NCI-H146 (cell line): ENCODE measurements at regions not wholly inside any gene's neighbourhood (a gene's known extent, or its start where the extent isn't known, plus 50 kb on each side); places are given as distances from the start of the nearest gene placed in this dataset.
"Not testable (repeated sequence)": the region's sequence is repeated elsewhere in the genome, so short reads cannot be mapped to it uniquely, and the experiment has no call there.

ENCODE experiments used
- DNase-seq: peaks from one replicate; lab custom pipeline; 2025; lab: John Stamatoyannopoulos, UW

DNA sequence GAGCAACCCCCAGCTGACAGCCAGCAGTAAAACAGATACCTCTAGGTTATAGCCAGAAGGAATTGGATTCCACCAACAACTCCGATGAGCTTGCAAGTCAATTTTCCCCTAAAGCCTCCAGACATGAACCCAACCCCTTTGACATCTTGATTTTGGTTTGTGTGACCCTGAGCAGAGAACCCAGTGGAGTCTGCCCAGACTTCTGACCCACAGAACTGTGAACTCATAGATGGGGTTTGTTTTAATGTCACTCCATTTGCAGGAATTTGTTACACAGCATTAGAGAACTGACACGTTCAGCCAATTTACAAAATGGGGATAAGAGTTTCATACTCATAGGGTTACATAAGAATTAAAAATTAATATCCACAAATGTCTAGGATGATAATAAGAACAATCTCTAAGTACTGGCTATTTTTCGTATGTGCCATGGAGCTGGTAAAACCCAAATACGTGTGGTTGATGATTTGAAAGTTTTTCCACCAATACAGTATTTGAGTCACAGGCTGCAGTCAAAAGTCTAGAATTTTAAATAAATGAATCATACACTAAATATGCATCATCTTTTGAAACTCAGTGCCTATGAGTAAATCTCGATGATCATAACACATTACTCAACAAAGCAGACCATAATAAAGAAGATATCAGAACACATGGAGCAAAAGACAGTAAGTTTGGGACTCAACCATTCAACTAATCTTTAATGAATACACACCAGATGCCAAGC lies 380.0 kb downstream of the ANAPC1 start:
- DNase-seq, result not testable (repeated sequence)

DNA sequence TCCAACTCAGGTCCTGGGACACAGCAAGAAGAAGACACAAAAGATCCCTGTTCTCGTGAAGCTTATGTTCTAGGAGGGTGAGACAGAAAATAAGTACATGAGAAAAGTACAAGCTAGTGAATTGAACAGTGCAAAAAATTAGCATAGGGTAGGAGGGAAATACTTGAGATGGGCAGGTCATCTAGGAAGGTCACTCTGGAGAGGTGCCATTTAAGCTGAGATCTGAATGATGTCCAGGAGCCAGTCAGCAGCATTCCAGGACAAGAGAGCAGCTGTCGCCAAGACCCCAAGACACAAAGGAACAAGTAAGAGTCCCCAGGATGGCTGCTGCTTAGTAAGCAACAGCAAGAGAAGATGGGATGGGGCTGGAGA lies 379.4 kb downstream of the ANAPC1 start:
- DNase-seq, result not testable (repeated sequence)

- not testable (repeated sequence) for DNase-seq
These were observed 378.7 kb downstream of the ANAPC1 start for GRCh38 chr2:111505267-111505666.

- DNase-seq, result not testable (repeated sequence)
These were observed 377.1 kb downstream of the ANAPC1 start for GRCh38 chr2:111506936-111507335.

GRCh38 chr2:111509225-111509869 lies 374.6 kb downstream of the ANAPC1 start:
- not testable (repeated sequence) for DNase-seq

DNA sequence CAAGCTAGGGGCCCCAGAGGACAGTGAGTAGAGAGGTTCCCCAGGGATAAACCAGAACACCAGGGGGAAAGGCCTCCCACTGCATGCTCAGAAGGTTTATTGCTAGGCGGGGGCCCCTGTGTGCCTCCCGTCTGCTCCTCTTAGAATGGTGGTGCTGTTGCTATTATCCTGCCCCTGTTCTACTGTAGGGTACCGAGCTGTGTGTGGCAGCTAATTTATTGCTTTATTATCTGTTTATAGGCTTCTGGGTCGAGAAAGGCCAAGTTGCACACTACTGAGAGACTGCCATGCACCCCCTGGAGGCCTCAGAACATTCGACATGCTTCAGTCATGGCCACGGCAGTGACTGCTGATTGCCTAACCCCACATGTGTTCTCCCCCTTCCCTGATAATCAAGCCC lies 373.6 kb downstream of the ANAPC1 start:
- not testable (repeated sequence) for DNase-seq

DNA sequence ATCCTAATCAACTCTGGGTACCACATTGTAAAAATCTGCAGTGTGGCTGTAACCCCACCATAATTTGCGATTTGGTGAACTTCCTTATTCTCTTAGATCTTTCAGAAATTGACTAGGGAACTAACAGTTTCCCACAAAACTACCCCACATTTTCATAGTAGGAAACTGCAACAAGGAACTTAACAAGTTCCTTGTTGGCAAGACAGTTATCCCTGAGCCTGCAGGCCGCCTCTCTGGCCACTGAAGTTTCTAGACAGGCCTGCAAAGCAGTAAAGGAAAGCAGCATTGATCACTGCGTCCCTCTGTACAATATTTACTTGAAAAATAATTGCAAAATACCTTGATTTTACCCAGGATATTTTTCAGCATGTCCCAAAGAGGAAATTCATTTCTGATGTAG lies 372.9 kb downstream of the ANAPC1 start:
- not testable (repeated sequence) for DNase-seq

GRCh38 chr2:111512378-111512777 lies 371.6 kb downstream of the ANAPC1 start:
- not testable (repeated sequence) for DNase-seq

DNA sequence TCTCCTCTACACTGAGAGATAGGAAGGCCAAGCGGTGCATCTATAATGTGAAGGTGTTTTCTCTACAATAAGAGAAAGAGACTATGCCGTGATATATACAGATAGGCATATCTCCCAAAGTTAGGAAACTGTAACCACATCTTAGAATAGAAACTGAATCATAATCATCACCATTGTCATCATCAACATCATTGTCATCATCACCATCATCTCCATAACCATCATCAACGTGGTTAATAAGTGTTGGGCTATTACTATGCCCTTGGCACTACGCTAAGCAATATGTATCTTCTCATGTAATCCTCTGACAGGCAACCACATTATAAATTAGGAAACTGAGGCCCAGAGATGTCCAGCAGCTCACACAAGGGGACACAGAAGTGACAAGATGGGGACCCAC lies 369.9 kb downstream of the ANAPC1 start:
- not testable (repeated sequence) for DNase-seq

DNA sequence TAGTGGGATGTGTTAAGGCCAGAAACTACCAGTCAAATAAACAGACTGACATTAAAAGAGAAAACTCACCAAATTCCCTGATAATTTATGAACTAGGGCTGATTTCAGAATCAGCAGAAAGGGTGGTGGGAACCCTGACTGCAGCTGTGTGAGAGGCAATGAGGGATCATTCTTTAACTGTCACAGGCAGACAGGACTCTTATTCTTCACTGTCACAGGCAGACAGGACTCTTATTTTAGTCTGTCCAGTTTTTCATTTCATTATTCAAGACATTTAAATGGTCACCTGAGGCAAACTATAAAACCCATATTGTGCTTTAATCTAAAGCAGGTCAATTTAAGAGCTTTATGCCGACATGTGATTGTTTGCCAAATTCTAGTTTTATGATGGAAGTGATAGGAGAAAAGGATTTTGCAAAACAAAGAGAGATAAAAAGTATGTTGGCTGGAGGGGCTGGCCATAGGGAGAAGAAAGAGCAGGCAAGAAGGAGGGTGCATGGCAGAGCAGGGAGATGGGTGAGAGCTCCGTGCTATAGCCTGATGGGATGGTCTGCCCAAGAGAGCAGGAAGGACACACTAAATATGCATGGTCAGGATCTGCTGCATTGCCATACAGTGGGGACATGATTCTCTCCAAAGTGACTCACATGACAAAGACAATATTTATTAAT lies 366.8 kb downstream of the ANAPC1 start:
- not testable (repeated sequence) for DNase-seq

DNA sequence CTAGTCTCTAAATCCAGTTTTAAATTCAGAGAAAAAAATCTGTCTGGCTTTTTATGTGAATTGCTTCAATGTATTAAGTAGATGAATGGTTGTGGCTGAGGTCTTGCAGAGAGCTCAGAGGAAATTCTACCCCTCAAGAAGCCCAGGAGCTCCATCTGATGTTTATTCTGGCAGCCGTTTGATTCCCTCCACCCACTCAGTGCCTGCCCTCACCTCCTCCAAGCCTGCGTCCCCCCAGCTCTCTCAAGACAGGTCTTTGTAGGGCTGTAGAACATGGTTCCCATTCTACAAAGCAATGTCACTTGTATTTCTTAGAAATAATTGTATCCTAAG lies 366.3 kb downstream of the ANAPC1 start:
- not testable (repeated sequence) for DNase-seq

DNA sequence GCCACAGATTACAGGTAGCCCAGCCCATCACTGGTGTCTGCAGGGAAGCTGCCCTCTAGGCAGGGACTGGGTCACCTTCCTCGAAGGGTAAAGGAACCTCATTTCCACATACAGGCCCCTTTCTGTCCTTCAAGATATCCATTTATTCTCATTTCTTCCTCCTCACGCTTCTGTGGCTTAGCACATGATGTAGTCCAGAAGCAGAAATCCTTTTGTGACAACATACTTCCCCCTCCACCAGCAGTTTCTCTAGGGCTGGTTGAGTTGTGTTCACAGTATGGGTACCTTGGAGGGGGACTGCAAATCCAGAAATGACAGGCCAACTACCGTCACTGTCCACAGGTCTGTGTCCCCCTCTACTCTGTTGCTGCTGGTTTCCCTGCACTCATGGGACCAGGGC lies 364.9 kb downstream of the ANAPC1 start:
- no peak for DNase-seq

GRCh38 chr2:111522231-111522768 lies 361.7 kb downstream of the ANAPC1 start:
- DNase-seq, result no peak

DNA sequence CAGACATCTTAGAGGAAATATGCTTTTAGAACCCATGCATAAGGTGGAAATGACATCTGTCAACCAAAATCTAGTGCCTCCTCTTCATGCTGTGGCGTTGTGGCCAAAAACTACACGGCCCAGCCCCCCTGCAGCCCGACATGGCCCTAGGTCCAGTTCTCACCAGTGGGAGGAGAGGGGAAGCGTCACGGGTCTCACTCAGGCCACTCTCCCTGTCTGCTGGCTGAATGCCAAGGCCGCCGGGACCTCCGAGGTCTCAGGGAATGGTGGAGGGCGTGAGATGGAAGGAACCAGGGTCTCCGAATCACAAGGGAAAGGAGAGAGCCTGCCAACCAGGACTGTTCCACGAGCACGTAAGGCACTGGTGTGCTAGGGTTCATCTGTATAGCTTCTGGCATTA lies 361.0 kb downstream of the ANAPC1 start:
- no peak for DNase-seq

DNA sequence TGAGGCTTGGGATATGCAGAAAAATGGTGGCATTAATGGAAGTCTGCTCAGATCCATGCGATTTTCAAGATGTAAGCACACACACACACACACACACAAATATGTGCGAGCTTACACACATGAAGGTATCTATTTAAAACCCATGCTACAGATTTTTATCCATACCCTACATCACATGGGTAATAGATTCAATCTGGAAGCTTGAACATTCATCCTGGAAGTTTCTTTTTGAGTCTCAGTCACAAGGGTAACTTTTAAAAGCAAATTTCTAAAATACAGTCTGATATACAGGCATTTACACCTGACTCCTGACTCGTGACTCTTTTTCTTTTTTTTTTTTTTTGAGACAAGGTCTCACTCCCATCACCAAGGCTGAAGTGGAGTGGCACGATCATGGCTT lies 359.0 kb downstream of the ANAPC1 start:
- DNase-seq, result not testable (repeated sequence)

- DNase-seq, result not testable (repeated sequence)
These were observed 357.9 kb downstream of the ANAPC1 start for GRCh38 chr2:111526041-111526639.

DNA sequence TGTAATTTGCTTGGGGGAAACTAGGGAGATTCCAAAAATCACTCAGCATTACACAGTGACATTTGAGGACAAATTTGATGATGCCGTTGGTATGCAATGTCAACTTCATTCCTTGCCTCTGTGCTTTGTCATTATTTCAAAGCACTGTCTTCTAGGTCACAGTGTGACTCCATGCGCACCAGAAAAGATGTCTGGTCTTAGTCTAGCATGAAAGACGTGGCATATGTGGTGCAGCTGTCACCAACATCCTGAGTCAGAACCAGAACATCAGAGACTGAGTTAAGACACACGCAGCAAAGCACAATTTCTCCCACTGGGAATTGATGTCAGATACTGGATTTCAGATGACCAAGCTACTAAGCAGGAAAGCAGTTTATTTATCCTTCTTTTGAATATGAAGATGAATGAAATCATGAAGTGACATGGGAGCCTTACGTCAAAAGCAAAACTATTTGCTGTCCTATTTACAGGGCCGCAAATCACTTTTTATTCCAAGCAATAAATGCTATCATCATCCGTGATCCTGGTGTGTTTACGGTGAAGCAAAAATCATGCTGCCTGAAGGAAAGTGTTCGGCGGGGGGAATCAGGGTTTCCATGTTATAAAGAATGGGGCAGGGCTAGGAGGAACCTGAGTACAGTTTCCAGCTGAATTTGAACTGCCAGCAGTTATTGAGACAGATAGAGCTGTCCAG lies 356.1 kb downstream of the ANAPC1 start:
- not testable (repeated sequence) for DNase-seq

DNA sequence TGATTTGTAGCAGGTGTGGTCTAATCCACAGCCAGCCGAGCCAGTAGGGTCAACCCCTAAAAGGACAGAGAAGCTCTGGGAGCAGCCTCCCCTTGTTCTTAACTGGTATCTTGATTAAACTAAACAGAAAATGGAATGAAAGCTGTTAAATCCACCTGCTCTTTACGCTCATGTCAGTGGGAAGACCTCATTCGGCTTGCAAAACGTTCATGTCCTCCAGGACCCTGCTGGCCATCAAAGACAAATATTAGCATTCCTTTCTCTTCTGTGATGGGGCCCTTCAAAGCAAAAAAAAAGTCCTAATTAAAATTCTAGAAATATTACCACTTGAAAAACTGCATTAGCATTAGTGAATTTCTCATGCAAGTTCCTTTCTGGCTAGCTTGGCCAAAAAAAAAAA lies 355.0 kb downstream of the ANAPC1 start:
- not testable (repeated sequence) for DNase-seq

- DNase-seq, result not testable (repeated sequence)
These were observed 353.6 kb downstream of the ANAPC1 start for GRCh38 chr2:111530239-111530965.

DNA sequence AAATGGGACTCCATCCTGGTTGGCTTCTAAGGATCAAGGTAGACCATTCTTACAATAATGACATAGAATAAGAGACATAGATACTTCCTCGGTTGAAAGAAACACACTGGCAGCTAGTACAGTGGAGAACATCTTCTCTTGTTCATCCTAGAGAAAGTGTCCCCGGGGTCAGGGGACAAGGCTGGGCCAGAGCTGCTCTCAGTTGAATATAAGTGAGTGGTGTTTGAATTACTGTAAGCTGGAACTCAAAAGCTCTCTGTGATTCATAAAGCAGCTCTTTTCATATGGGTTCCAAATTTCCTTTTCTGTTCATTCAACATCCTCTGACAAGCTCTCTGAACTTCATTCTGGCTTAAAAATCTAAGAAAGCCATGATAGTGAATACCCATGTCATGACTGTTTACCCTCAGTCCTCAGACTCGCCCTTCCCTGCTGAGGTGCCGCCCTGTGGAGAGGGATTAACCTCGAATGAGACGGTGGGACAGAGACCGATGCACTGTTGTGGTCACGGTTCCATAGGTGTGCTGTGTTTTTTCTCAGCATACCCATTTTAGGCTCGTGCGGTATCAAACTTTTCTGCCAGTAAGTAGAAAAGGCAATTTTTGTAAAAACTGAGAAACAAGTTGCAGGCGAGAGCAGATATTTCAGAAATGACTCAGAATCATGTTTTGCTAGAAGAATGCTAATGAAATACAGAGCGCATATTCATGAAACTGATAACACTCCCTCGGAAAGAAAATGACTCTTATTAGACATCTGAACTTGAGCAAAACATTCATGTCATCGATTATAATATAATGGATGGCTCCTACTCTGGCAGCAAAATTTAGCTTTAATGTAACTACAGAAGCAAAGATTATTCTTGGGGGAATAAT lies 351.1 kb downstream of the ANAPC1 start:
- not testable (repeated sequence) for DNase-seq
